Pancreas (tissue), 10 donors: ENCODE measurements at regions not wholly inside any gene's neighbourhood (a gene's known extent, or its start where the extent isn't known, plus 50 kb on each side); places are given as distances from the start of the nearest gene placed in this dataset.

Experiments used
- ATAC-seq, 4 donors: fragments of 200-7000 bp; cut with Tn5 transposase; one replicate each; pipeline versions ENCODE4 v1.8.0 to v1.9.1; 2020; ENCODE audit warnings: mild to moderate bottlenecking in 4 of 4, moderate library complexity in 4 of 4
- DNase-seq, 6 donors: peaks; one replicate each; pipeline ENCODE4 v3.0.0-alpha.2; 2020
- FAIRE-seq: peaks from 2 replicates; lab custom pipeline; 2012; peaks lifted over from hg19 to GRCh38; lab: Jason Lieb, UNC
- H3K27ac ChIP-seq, 4 donors: fragments of 200-600 bp; sonication (generic); 1 replicate in 3 of 4; 2 replicates in 1 of 4; pipeline versions ENCODE4 v1.5.0 to v1.8.0; 2020
- H3K27me3 ChIP-seq, 4 donors: fragments of 200-600 bp; one replicate each; pipeline ENCODE4 v1.8.0; 2021
- H3K36me3 ChIP-seq, 3 donors: fragments of 200-600 bp; sonication (generic) in 1 of 3; one replicate each; pipeline versions ENCODE4 v1.5.0 to v1.8.0; 2020 to 2021
- H3K4me1 ChIP-seq, 3 donors: fragments of 200-600 bp; one replicate each; pipeline ENCODE4 v1.8.0; 2021
- H3K4me3 ChIP-seq, 4 donors: fragments of 200-600 bp; sonication (generic) in 2 of 4; one replicate each; pipeline versions ENCODE4 v1.5.0 to v1.8.0; 2020 to 2021
- H3K9me3 ChIP-seq, 4 donors: fragments of 200-600 bp; one replicate each; pipeline ENCODE4 v1.8.0; 2021
- WGBS, 2 donors: extraction: QIAGEN DNeasy Blood & Tissue Kit; methylation state at CpG; one replicate each; pipeline ENCODE4 v1.1.7; 2013; 5-methylcytosine and 5-hydroxymethylcytosine counted together
- intact Hi-C, 3 donors: fragments of 100-400 bp; cut with DNase I; formaldehyde crosslinking; loops; one replicate each; pipeline versions ENCODE4 v1.11.1 to v1.14.2; 2022
- TF ChIP-seq, protein P1 (sequence below), 4 donors: fragments of 200-600 bp; sonication (generic) in 3 of 4; IDR thresholded peaks; one replicate each; pipeline versions ENCODE4 v1.5.0 to v1.8.0; 2021; ENCODE audit warnings: antibody characterized with exemption in 4 of 4
- donor health status: healthy with polysubstance abuse.
- donor health status: DM: no; HTN: no; CAD: no; lungs with moderate emphysema.
- donor health status: DM: no; HTN: no; CAD: no.
- donor health status: control.
- donor health status: control.
- donor health status: Bipolar disorder and iron deficiency.
- donor health status: DM: yes; HTN: yes; CAD: no.
- donor health status: DM: no; HTN: no; CAD: no.
- donor health status: DM: no; HTN: no; CAD: no.
- donor health status: DM: yes; HTN: yes; CAD: no.

GRCh38 chr10:25083546-25084111 lies 67.2 kb downstream of the THNSL1 start:
- ATAC-seq (no peak), DNase-seq (no peak), FAIRE-seq (no peak)
- WGBS, 2 donors = 91 to 93% methylated on average over 11 of the region's 11 CpGs
- TF ChIP-seq, protein P1, sequence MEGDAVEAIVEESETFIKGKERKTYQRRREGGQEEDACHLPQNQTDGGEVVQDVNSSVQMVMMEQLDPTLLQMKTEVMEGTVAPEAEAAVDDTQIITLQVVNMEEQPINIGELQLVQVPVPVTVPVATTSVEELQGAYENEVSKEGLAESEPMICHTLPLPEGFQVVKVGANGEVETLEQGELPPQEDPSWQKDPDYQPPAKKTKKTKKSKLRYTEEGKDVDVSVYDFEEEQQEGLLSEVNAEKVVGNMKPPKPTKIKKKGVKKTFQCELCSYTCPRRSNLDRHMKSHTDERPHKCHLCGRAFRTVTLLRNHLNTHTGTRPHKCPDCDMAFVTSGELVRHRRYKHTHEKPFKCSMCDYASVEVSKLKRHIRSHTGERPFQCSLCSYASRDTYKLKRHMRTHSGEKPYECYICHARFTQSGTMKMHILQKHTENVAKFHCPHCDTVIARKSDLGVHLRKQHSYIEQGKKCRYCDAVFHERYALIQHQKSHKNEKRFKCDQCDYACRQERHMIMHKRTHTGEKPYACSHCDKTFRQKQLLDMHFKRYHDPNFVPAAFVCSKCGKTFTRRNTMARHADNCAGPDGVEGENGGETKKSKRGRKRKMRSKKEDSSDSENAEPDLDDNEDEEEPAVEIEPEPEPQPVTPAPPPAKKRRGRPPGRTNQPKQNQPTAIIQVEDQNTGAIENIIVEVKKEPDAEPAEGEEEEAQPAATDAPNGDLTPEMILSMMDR (IDR thresholded peaks at IDR 0.05) = no peak
- intact Hi-C loops = loop anchor here in 1 of 3 donors (10.0 kb wide), 1 partner anchor 439 kb away; no protein-coding TSS in a partner anchor
- Histone ChIP-seq H3K4me3 (no peak overlapping the region), H3K27me3 (no peaks in the 10 kb centered on the region), H3K36me3 (no peaks in the 10 kb centered on the region), H3K27ac (no peak overlapping the region), H3K9me3 (no peaks in the 10 kb centered on the region), H3K4me1 (peaks cover 12 to 28% (median 14%) of the 10 kb centered on the region in 3 donors)

GRCh38 chr10:25084447-25084846 lies 68.0 kb downstream of the THNSL1 start:
- no peak for ATAC-seq
- TF ChIP-seq, protein P1 (IDR thresholded peaks at IDR 0.05) = no peak
- FAIRE-seq = no peak
- H3K36me3 ChIP-seq = no peaks in the 10 kb centered on the region
- H3K9me3 ChIP-seq = no peaks in the 10 kb centered on the region
- H3K4me1 ChIP-seq = peaks cover 11 to 20% (median 11%) of the 10 kb centered on the region in 3 donors
- DNase-seq = no peak
- intact Hi-C loops = loop anchor here in 1 of 3 donors (10.0 kb wide), 1 partner anchor 440 kb away; no protein-coding TSS in a partner anchor
- H3K27ac ChIP-seq = no peak overlapping the region
- no peaks in the 10 kb centered on the region for H3K27me3 ChIP-seq
- no peak overlapping the region for H3K4me3 ChIP-seq
- WGBS, 2 donors = 89% methylated on average over 3 of the region's 3 CpGs

- ATAC-seq (no peak), FAIRE-seq (no peak), DNase-seq (no peak)
- H3K9me3 ChIP-seq = no peaks in the 10 kb centered on the region
- no peak overlapping the region for H3K4me3 ChIP-seq
- TF ChIP-seq, protein P1 (IDR thresholded peaks at IDR 0.05) = no peak
- no peak overlapping the region for H3K27ac ChIP-seq
- H3K4me1 ChIP-seq = no peaks in the 10 kb centered on the region
- no peaks in the 10 kb centered on the region for H3K36me3 ChIP-seq
- no peaks in the 10 kb centered on the region for H3K27me3 ChIP-seq
- intact Hi-C loops = no loop called here
Observed at GRCh38 chr10:25094590-25094989, 78.2 kb downstream of the THNSL1 start.

GRCh38 chr10:25097669-25098411 lies 77.0 kb upstream of the GPR158 start:
- intact Hi-C loops = no loop called here
- FAIRE-seq (no peak), ATAC-seq (no peak), DNase-seq (no peak)
- TF ChIP-seq, protein P1 (IDR thresholded peaks at IDR 0.05) = no peak
- H3K27me3 ChIP-seq = no peaks in the 10 kb centered on the region
- WGBS, 2 donors = 94% methylated on average over 7 of the region's 7 CpGs
- no peak overlapping the region for H3K27ac ChIP-seq
- no peaks in the 10 kb centered on the region for H3K36me3 ChIP-seq
- H3K4me1 ChIP-seq = no peaks in the 10 kb centered on the region
- no peaks in the 10 kb centered on the region for H3K9me3 ChIP-seq
- H3K4me3 ChIP-seq = no peak overlapping the region

DNA sequence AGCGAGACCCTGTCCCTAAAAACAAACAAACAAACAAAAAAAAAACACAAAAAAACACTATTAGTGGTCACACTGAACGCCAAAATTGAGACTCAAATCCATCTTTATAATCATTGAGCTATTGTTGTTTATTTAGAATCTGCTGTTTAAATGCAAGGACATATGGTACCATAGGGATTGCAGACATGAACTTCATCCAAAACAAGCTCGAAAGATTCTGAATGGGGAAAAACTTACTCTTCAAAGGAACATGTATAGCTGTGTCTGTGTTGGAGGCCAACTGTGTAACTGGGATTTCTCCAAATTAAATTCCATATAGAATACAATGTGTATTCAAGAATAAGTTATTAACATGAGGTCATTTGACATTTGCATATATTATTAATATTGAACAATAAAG lies 74.7 kb upstream of the GPR158 start:
- no peaks in the 10 kb centered on the region for H3K4me1 ChIP-seq
- no peaks in the 10 kb centered on the region for H3K9me3 ChIP-seq
- TF ChIP-seq, protein P1 (IDR thresholded peaks at IDR 0.05) = no peak
- H3K27me3 ChIP-seq = no peaks in the 10 kb centered on the region
- no peak overlapping the region for H3K27ac ChIP-seq
- WGBS, 2 donors = 80 to 81% methylated on average over 3 of the region's 3 CpGs
- no peaks in the 10 kb centered on the region for H3K36me3 ChIP-seq
- ATAC-seq (no peak), DNase-seq (no peak), FAIRE-seq (no peak)
- intact Hi-C loops = no loop called here
- no peak overlapping the region for H3K4me3 ChIP-seq
